Fibroblast of lung (primary cell): ENCODE measurements at regions not wholly inside any gene's neighbourhood (a gene's known extent, or its start where the extent isn't known, plus 50 kb on each side); places are given as distances from the start of the nearest gene placed in this dataset.

Experiments used
- CTCF ChIP-seq, 2 donors: IDR thresholded peaks in 1 of 2; conservative IDR thresholded peaks in 1 of 2; 1 replicate in 1 of 2; 2 replicates in 1 of 2; pipeline ENCODE4 v1.5.1; 2011 to 2012; ENCODE audit warnings: low read length in 2 of 2, control low read depth in 1 of 2, inconsistent platforms in 1 of 2, low read depth in 1 of 2, mild to moderate bottlenecking in 1 of 2
- EZH2 ChIP-seq: IDR thresholded peaks from 2 replicates; pipeline ENCODE4 v1.5.1; 2012; ENCODE audit warnings: low read length, control low read depth, mild to moderate bottlenecking; ENCODE audit errors: missing control alignments

- TF ChIP-seq CTCF (conservative IDR thresholded peaks at IDR 0.05 in 1 of 2, IDR thresholded peaks at IDR 0.05 in 1 of 2; ENCODE audit: low read depth in 1 of 2, low read length in 2 of 2) (no peak), EZH2 (no peak)
Measured at GRCh38 chr11:98829971-98830370, 190.8 kb upstream of the CNTN5 start.
